Endothelial cell of umbilical vein (primary cell): ENCODE measurements at regions not wholly inside any gene's neighbourhood (a gene's known extent, or its start where the extent isn't known, plus 50 kb on each side); places are given as distances from the start of the nearest gene placed in this dataset.

Experiments used
- BruUV-seq: library from RNA; stranded (reverse); fragments of 400-500 nt; replicated peaks from 2 replicates; lab custom pipeline; 2021; lab: Mats Ljungman, UMichigan
- CTCF ChIA-PET: fragments of 300-600, 350-600 bp; sonication (Branson Sonifier 250); formaldehyde crosslinking; loops from one replicate; lab custom pipeline; 2021; ENCODE audit warnings: antibody characterized with exemption, inconsistent platforms; lab: Charles Lee
- POLR2A ChIA-PET: fragments of 300-600, 350-600 bp; sonication (Branson Sonifier 250); formaldehyde crosslinking; loops from one replicate; lab custom pipeline; 2021; ENCODE audit warnings: antibody characterized with exemption, inconsistent platforms; lab: Charles Lee
- DNase-seq: peaks from one replicate; pipeline ENCODE4 v3.0.0-alpha.2; 2011; ENCODE audit warnings: low read depth, low spot score
- FAIRE-seq: peaks from 2 replicates; lab custom pipeline; 2011; peaks lifted over from hg19 to GRCh38; lab: Jason Lieb, UNC
- H2AFZ ChIP-seq: 2 replicates; pipeline ENCODE4 v1.6.0; 2012; ENCODE audit warnings: low read depth, low read length, control low read depth, inconsistent platforms
- H3K27ac ChIP-seq: 2 replicates; pipeline ENCODE4 v1.5.1; 2011; ENCODE audit warnings: low read depth, mild to moderate bottlenecking, control low read depth, low read length, moderate library complexity; ENCODE audit not compliant: insufficient read depth
- H3K27me3 ChIP-seq, 2 experiments: 2 replicates each; pipeline versions ENCODE4 v1.6.0 to v1.6.1; 2011; ENCODE audit warnings: low read length in 2 of 2, mixed read lengths in 1 of 2; ENCODE audit not compliant: control insufficient read depth in 2 of 2, insufficient read depth in 2 of 2
- H3K36me3 ChIP-seq, 2 experiments: 2 replicates in 1 of 2; 3 replicates in 1 of 2; pipeline ENCODE4 v1.5.1; 2011; ENCODE audit warnings: low read length in 2 of 2, mild to moderate bottlenecking in 1 of 2, moderate library complexity in 1 of 2; ENCODE audit not compliant: control insufficient read depth in 2 of 2, insufficient read depth in 2 of 2; ENCODE audit errors: extremely low read depth in 1 of 2
- H3K4me1 ChIP-seq: 3 replicates; pipeline ENCODE4 v1.5.1; 2011; ENCODE audit warnings: mild to moderate bottlenecking, low read length; ENCODE audit not compliant: control insufficient read depth, insufficient read depth; ENCODE audit errors: extremely low read depth
- H3K4me2 ChIP-seq: 2 replicates; pipeline ENCODE4 v1.6.1; 2011; ENCODE audit warnings: low read length, control low read depth, mixed read lengths; ENCODE audit not compliant: insufficient read depth
- H3K4me3 ChIP-seq, 3 experiments: fragments of 200-600 bp in 1 of 3; sonication (generic), shearing (Covaris generic) in 1 of 3; replicated peaks in 1 of 3; 2 replicates each; pipeline ENCODE4 v1.5.1; 2011 to 2016; ENCODE audit warnings: control low read depth in 3 of 3, low read length in 3 of 3, mild to moderate bottlenecking in 2 of 3, inconsistent platforms in 1 of 3, low read depth in 1 of 3, moderate library complexity in 1 of 3; ENCODE audit not compliant: insufficient read depth in 1 of 3
- H3K79me2 ChIP-seq: 2 replicates; pipeline ENCODE4 v1.6.0; 2012; ENCODE audit warnings: low read length, inconsistent platforms; ENCODE audit not compliant: control insufficient read depth, insufficient read depth
- H3K9ac ChIP-seq: replicated peaks from 2 replicates; pipeline ENCODE3; 2011; ENCODE audit warnings: low read length, control low read depth; ENCODE audit not compliant: insufficient read depth; ENCODE audit errors: extremely low read depth
- H3K9me1 ChIP-seq: replicated peaks from 3 replicates; pipeline ENCODE4 v1.6.0; 2011; ENCODE audit warnings: mild to moderate bottlenecking, low read length; ENCODE audit not compliant: control insufficient read depth, insufficient read depth; ENCODE audit errors: extremely low read depth
- H3K9me3 ChIP-seq: replicated peaks from 2 replicates; pipeline ENCODE4 v1.5.1; 2012; ENCODE audit warnings: low read length, inconsistent platforms; ENCODE audit not compliant: control insufficient read depth, insufficient read depth
- H4K20me1 ChIP-seq: replicated peaks from 2 replicates; pipeline ENCODE3; 2011; ENCODE audit warnings: mild to moderate bottlenecking, low read length; ENCODE audit not compliant: control insufficient read depth, insufficient read depth; ENCODE audit errors: extremely low read depth
- EZH2 ChIP-seq: IDR thresholded peaks from 2 replicates; pipeline ENCODE4 v1.6.1; 2012; ENCODE audit warnings: borderline replicate concordance, low read depth, mild to moderate bottlenecking, moderate library complexity, low read length, inconsistent platforms; ENCODE audit not compliant: severe bottlenecking
- FOS ChIP-seq: IDR thresholded peaks from 2 replicates; pipeline ENCODE4 v1.6.1; 2011; ENCODE audit warnings: mild to moderate bottlenecking, low read length, moderate library complexity, borderline replicate concordance; ENCODE audit not compliant: insufficient read depth
- GATA2 ChIP-seq: IDR thresholded peaks from 2 replicates; pipeline ENCODE4 v1.7.0; 2011; ENCODE audit warnings: low read depth, mild to moderate bottlenecking, moderate library complexity, mixed read lengths, low read length; ENCODE audit not compliant: insufficient read length, insufficient read depth
- JUN ChIP-seq: IDR thresholded peaks from 2 replicates; pipeline ENCODE4 v1.6.1; 2011; ENCODE audit warnings: borderline replicate concordance, low read depth; ENCODE audit not compliant: insufficient read length, insufficient read depth
- MYC ChIP-seq: IDR thresholded peaks from one replicate; pipeline ENCODE4 v1.6.1; 2011; ENCODE audit warnings: mild to moderate bottlenecking, low read depth, low read length
- POLR2A ChIP-seq: IDR thresholded peaks from 2 replicates; pipeline ENCODE4 v1.6.1; 2012; ENCODE audit warnings: low read depth, mild to moderate bottlenecking, control low read depth, low read length
- POLR2AphosphoS5 ChIP-seq: IDR thresholded peaks from 2 replicates; pipeline ENCODE4 v1.6.1; 2012; ENCODE audit warnings: low read depth, mild to moderate bottlenecking, control low read depth, low read length, moderate library complexity; ENCODE audit not compliant: insufficient read depth
- dilution Hi-C: fragments of 300-500 bp; cut with MboI; formaldehyde crosslinking; loops from one replicate; pipeline ENCODE4 v1.15.0; 2019; ENCODE audit warnings: low sequenced_read_pairs; ENCODE audit not compliant: extremely low pct_ligation_motif_present
- intact Hi-C: fragments of 100-400 bp; cut with micrococcal nuclease; formaldehyde crosslinking; loops from one replicate; pipeline ENCODE4 v1.10.0; 2022
- TF ChIP-seq, protein P1 (sequence below), 2 donors: IDR thresholded peaks; 1 replicate in 1 of 2; 2 replicates in 1 of 2; pipeline ENCODE4 v1.5.1; 2011; ENCODE audit warnings: low read length in 2 of 2, mild to moderate bottlenecking in 2 of 2, moderate library complexity in 2 of 2, control low read depth in 1 of 2, inconsistent platforms in 1 of 2, low read depth in 1 of 2; ENCODE audit not compliant: insufficient read depth in 1 of 2; ENCODE audit errors: extremely low read depth in 1 of 2
- TF ChIP-seq, protein P2 (sequence below): IDR thresholded peaks from 2 replicates; pipeline ENCODE4 v1.6.1; 2011; ENCODE audit not compliant: insufficient read depth, insufficient read length

DNA sequence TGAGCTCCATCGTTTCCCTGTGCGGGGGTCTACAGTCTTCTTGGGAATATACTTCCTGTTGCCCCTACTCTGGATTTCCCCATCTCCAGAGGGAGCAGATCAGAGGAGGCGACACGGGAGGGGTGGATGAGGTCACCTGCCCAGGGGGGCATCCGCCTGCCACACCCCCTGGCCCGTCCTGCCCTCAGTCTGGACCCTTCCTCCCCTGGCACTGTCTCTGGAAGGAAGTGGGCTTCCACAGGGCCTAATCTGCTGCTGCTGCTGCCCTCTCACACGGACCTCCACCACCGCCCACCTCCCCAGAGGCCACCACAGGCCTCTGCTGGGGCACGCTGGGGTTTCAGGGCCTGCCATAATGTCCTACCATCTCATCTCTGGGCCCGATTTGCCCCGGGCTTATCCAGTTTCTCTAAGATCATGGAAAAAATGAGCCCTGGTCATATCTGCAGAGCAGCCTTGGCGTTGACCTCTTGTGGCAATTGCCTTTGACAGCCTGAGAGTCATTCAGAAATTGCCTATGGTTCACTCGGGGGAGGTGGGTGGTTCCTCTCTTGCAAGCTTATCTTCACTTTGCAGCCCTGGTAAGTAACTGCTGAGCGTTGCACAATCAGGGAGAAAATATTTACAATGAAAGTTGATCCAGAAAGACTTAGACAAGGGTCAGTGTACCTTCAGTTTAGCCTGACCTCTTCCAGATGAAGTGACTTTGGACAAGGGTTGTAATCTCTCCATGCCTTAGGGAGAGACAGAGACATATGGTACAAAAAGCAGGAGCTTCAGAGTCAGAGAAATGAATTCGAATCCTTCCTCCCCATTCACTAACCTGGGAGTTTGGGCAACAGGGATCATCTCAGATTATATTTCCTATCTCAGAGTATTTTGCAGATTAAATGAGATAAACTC is 252.4 kb downstream of the TOMM20 start:
- no peaks in the 10 kb centered on the region for H3K27me3 ChIP-seq
- no peaks in the 10 kb centered on the region for H3K9me1 ChIP-seq
- TF ChIP-seq POLR2AphosphoS5 (no peak), EZH2 (no peak), POLR2A (no peak), JUN (no peak), GATA2 (no peak), FOS (no peak), MYC (no peak)
- TF ChIP-seq, protein P1, sequence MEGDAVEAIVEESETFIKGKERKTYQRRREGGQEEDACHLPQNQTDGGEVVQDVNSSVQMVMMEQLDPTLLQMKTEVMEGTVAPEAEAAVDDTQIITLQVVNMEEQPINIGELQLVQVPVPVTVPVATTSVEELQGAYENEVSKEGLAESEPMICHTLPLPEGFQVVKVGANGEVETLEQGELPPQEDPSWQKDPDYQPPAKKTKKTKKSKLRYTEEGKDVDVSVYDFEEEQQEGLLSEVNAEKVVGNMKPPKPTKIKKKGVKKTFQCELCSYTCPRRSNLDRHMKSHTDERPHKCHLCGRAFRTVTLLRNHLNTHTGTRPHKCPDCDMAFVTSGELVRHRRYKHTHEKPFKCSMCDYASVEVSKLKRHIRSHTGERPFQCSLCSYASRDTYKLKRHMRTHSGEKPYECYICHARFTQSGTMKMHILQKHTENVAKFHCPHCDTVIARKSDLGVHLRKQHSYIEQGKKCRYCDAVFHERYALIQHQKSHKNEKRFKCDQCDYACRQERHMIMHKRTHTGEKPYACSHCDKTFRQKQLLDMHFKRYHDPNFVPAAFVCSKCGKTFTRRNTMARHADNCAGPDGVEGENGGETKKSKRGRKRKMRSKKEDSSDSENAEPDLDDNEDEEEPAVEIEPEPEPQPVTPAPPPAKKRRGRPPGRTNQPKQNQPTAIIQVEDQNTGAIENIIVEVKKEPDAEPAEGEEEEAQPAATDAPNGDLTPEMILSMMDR (IDR thresholded peaks at IDR 0.05; ENCODE audit: extremely low read depth in 1 of 2, insufficient read depth in 1 of 2, low read depth in 1 of 2, low read length in 2 of 2), result no peak
- TF ChIP-seq, protein P2, sequence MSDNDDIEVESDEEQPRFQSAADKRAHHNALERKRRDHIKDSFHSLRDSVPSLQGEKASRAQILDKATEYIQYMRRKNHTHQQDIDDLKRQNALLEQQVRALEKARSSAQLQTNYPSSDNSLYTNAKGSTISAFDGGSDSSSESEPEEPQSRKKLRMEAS, result no peak
- no peak overlapping the region for H3K4me2 ChIP-seq
- dilution Hi-C loops (no loop called here), intact Hi-C loops (no loop called here)
- H3K4me1 ChIP-seq, result no peaks in the 10 kb centered on the region
- DNase-seq (peak; percentile 90), FAIRE-seq (peak; percentile 26)
- no peaks in the 10 kb centered on the region for H4K20me1 ChIP-seq
- peak overlapping the region; percentile 9 for H2AFZ ChIP-seq
- no peak overlapping the region for H3K27ac ChIP-seq
- no peaks in the 10 kb centered on the region for H3K79me2 ChIP-seq
- POLR2A ChIA-PET, result no interaction called here
- H3K9me3 ChIP-seq, result no peaks in the 10 kb centered on the region
- no peak overlapping the region for H3K4me3 ChIP-seq
- no peak overlapping the region for H3K9ac ChIP-seq
- no TSS peak for BruUV-seq
- CTCF ChIA-PET, result interaction anchor here (1.0 to 1.3 kb wide), 2 partner anchors 207 to 377 kb away, joined by 3 to 5 read pairs; no protein-coding TSS in a partner anchor
- no peaks in the 10 kb centered on the region for H3K36me3 ChIP-seq
